Calu3 (cell line): ENCODE measurements at regions not wholly inside any gene's neighbourhood (a gene's known extent, or its start where the extent isn't known, plus 50 kb on each side); places are given as distances from the start of the nearest gene placed in this dataset.

ENCODE experiments used
- BruUV-seq: library from RNA; stranded (reverse); fragments of 400-500 nt; replicated peaks from 2 replicates; lab custom pipeline; 2021; lab: Mats Ljungman, UMichigan
- CTCF ChIA-PET: fragments of 300-600 bp; sonication (Branson Sonifier 250); formaldehyde crosslinking; loops from one replicate; lab custom pipeline; 2022; ENCODE audit warnings: antibody characterized with exemption; lab: Charles Lee
- DNase-seq: peaks from one replicate; pipeline ENCODE4 v3.0.0; 2022
- H3K27ac Mint-ChIP-seq: one replicate; pipeline ENCODE4 v1.8.0; 2022; ENCODE audit warnings: mixed read lengths; ENCODE audit not compliant: unreplicated experiment
- H3K27me3 Mint-ChIP-seq: one replicate; pipeline ENCODE4 v1.8.0; 2022; ENCODE audit warnings: mixed read lengths; ENCODE audit not compliant: unreplicated experiment
- H3K36me3 Mint-ChIP-seq: one replicate; pipeline ENCODE4 v1.8.0; 2022; ENCODE audit warnings: mild to moderate bottlenecking, moderate library complexity, mixed read lengths; ENCODE audit not compliant: insufficient read depth, unreplicated experiment
- H3K4me1 Mint-ChIP-seq: one replicate; pipeline ENCODE4 v1.8.0; 2022; ENCODE audit warnings: mild to moderate bottlenecking, low read depth, mixed read lengths; ENCODE audit not compliant: unreplicated experiment
- H3K4me3 Mint-ChIP-seq: one replicate; pipeline ENCODE4 v1.8.0; 2022; ENCODE audit warnings: mild to moderate bottlenecking, low read depth, moderate library complexity, mixed read lengths; ENCODE audit not compliant: unreplicated experiment
- H3K9me3 Mint-ChIP-seq: one replicate; pipeline ENCODE4 v1.8.0; 2022; ENCODE audit warnings: low read depth, mixed read lengths; ENCODE audit not compliant: unreplicated experiment
- CTCF ChIP-seq: fragments of 200-600 bp; IDR thresholded peaks from one replicate; pipeline ENCODE4 v1.8.0; 2022; ENCODE audit warnings: antibody characterized with exemption; ENCODE audit not compliant: unreplicated experiment
- intact Hi-C: fragments of 100-400 bp; cut with micrococcal nuclease; formaldehyde crosslinking; loops from one replicate; pipeline ENCODE4 v1.10.0; 2022; ENCODE audit not compliant: unreplicated experiment

DNA sequence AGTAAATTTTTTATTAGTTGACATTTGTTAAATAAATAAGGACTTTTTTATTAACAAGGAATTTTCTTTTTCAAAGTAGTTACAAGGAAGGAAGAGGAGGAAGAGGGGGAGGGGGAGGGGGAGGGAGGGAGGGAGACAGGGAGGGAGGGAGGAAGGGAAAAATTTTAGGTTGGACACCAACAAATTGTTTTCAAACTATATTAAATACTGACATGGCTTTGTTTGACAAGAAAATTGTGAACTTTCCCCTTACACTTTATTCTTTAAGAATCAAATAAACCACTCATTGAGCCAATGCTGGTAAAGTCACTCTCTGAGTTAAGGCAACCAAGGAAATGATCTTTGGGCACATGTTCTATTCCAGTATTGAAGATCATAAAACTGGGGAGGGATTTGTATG is 115.7 kb upstream of the PPP2R3A start:
- Mint-ChIP-seq H3K36me3 (no peaks in the 10 kb centered on the region), H3K4me3 (no peak overlapping the region), H3K4me1 (no peaks in the 10 kb centered on the region), H3K9me3 (peaks cover 2% of the 10 kb centered on the region), H3K27me3 (peaks cover 73% of the 10 kb centered on the region), H3K27ac (no peak overlapping the region)
- intact Hi-C loops = no loop called here
- no TSS peak for BruUV-seq
- no peak for DNase-seq
- no peak for TF ChIP-seq CTCF
- CTCF ChIA-PET = no interaction called here

DNA sequence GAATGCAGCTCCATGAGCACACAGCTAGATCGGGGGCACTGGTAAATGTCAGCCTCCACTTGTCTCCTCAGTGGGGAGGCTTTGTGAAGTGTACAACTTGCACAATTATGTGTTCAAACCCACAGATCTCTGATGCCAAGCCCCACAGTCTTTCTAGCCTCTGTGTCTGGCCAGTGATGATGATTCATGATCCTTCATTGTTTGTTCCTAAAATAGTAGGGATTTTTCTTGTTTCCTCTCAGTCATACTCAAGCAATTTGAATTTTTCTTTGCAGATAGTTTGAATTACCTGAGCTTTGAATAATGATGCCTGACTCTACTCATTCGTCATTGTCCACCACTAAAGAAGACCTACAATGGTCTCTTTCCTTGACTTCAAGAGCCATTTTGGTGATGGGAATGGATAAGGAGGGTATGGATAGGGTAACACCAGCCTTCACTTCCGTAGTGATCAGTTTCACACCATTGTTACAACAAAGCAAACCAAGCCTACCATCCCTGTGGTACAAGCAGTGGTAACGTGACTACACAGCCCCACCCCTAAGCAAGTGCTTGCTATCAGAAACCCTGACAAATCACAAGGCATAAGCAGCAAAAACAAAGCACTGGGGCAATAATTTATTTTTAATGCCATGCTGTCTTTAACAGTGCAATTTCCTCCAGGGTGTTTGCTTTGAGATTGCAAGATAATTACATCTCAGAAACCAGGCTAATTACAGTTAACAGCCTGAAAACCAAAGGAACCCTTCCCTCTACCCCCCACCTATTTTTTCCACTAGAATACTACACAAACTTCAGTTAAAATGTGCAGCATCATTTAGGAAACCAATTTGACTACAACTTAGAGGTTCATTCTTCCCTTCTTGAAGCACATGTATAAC is 114.1 kb upstream of the PPP2R3A start:
- no peak for TF ChIP-seq CTCF
- Mint-ChIP-seq H3K4me3 (no peak overlapping the region), H3K4me1 (no peaks in the 10 kb centered on the region), H3K9me3 (peaks cover 2% of the 10 kb centered on the region), H3K27ac (no peak overlapping the region), H3K27me3 (peaks cover 74% of the 10 kb centered on the region), H3K36me3 (no peaks in the 10 kb centered on the region)
- CTCF ChIA-PET = no interaction called here
- no TSS peak for BruUV-seq
- intact Hi-C loops = no loop called here
- DNase-seq = no peak

DNA sequence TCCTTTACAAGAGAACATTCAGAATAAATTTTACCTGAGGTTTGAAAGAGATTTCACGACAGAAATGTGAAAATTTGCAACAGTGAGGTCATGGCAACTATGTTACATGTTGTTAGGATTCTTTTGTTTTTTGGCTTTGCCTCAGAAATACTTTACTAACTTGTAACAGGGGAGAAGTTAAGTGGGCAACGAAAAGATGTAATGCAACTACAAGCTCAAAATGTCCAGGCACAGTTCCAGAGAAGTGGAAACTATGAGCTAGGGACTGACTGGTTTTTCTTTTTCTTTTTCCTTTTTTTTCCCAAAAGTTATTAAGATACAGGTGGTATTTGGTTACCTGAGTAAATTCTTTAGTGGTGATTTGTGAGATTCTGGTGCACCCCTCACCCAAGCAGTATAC is 111.5 kb upstream of the PPP2R3A start:
- H3K9me3 Mint-ChIP-seq = no peaks in the 10 kb centered on the region
- intact Hi-C loops = no loop called here
- BruUV-seq = no TSS peak

DNA sequence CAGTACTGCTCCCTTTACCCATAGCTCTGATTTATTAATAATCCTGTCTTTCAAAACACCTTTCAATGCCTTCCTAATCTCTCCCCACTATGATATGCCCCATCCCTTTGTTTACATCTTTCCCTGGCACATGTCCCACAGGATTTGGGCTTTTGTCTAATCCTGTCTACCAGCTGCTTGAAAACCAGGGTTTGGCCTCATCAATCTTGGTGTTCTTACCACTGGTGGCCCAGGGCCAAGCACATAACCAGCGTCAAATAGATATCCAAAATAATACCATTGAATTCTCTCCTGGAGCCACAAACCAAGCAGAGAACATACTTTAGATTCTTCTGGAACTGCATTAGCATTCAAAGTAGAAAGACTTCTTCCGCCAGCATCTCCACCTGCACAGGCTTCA is 104.8 kb upstream of the PPP2R3A start:
- H3K9me3 Mint-ChIP-seq = no peaks in the 10 kb centered on the region
- TF ChIP-seq CTCF = no peak
- no TSS peak for BruUV-seq
- no peak overlapping the region for H3K4me3 Mint-ChIP-seq
- H3K27me3 Mint-ChIP-seq = peaks cover 13% of the 10 kb centered on the region
- CTCF ChIA-PET = no interaction called here
- intact Hi-C loops = no loop called here
- H3K36me3 Mint-ChIP-seq = no peaks in the 10 kb centered on the region
- no peak for DNase-seq
- no peak overlapping the region for H3K27ac Mint-ChIP-seq
- no peaks in the 10 kb centered on the region for H3K4me1 Mint-ChIP-seq

More for the DNA sequence above, 111.5 kb upstream of the PPP2R3A start:
- Mint-ChIP-seq H3K27ac (no peak overlapping the region), H3K36me3 (no peaks in the 10 kb centered on the region), H3K4me1 (no peaks in the 10 kb centered on the region), H3K4me3 (no peak overlapping the region), H3K27me3 (peaks cover 66% of the 10 kb centered on the region)
- no peak for TF ChIP-seq CTCF
- no peak for DNase-seq
- CTCF ChIA-PET = interaction anchor here (0.7 kb wide), 1 partner anchor 246 kb away, joined by 3 read pairs; no protein-coding TSS in a partner anchor
